MCF 10A (cell line): ENCODE measurements at regions not wholly inside any gene's neighbourhood (a gene's known extent, or its start where the extent isn't known, plus 50 kb on each side); places are given as distances from the start of the nearest gene placed in this dataset.

Source experiments
- BruUV-seq: library from RNA; stranded (reverse); fragments of 400-500 nt; replicated peaks from 2 replicates; lab custom pipeline; 2021; lab: Mats Ljungman, UMichigan
- CTCF ChIA-PET: fragments of 300-600 bp; sonication (Branson Sonifier 250); formaldehyde crosslinking; extraction: SDS; loops from one replicate; lab custom pipeline; 2021; ENCODE audit warnings: antibody characterized with exemption, inconsistent platforms; lab: Yijun Ruan, JAX
- POLR2A ChIA-PET: fragments of 300-600, 350-650 bp; sonication (Branson Sonifier 250); formaldehyde crosslinking; extraction: SDS; loops from one replicate; lab custom pipeline; 2020; ENCODE audit warnings: antibody characterized with exemption, inconsistent platforms; lab: Yijun Ruan, JAX
- DNase-seq: peaks from one replicate; pipeline ENCODE4 v3.0.0-alpha.2; 2018; ENCODE audit not compliant: unreplicated experiment
- H3K27ac Mint-ChIP-seq: one replicate; pipeline ENCODE4 v1.8.0; 2022; ENCODE audit warnings: mild to moderate bottlenecking, low read depth, mixed read lengths; ENCODE audit not compliant: unreplicated experiment
- H3K27me3 Mint-ChIP-seq: one replicate; pipeline ENCODE4 v1.8.0; 2022; ENCODE audit warnings: mixed read lengths; ENCODE audit not compliant: insufficient read depth, unreplicated experiment
- H3K36me3 Mint-ChIP-seq: one replicate; pipeline ENCODE4 v1.8.0; 2022; ENCODE audit warnings: mild to moderate bottlenecking, moderate library complexity, mixed read lengths; ENCODE audit not compliant: insufficient read depth, unreplicated experiment
- H3K4me1 Mint-ChIP-seq: one replicate; pipeline ENCODE4 v1.8.0; 2022; ENCODE audit warnings: mixed read lengths; ENCODE audit not compliant: insufficient read depth, unreplicated experiment
- H3K4me3 Mint-ChIP-seq: one replicate; pipeline ENCODE4 v1.8.0; 2022; ENCODE audit warnings: mild to moderate bottlenecking, moderate library complexity, mixed read lengths; ENCODE audit not compliant: unreplicated experiment
- H3K9me3 Mint-ChIP-seq: one replicate; pipeline ENCODE4 v1.8.0; 2022; ENCODE audit warnings: mixed read lengths; ENCODE audit not compliant: unreplicated experiment
- CTCF ChIP-seq: fragments of 200-600 bp; IDR thresholded peaks from one replicate; pipeline ENCODE4 v1.8.0; 2022; ENCODE audit warnings: antibody characterized with exemption, mild to moderate bottlenecking; ENCODE audit not compliant: unreplicated experiment
- intact Hi-C: fragments of 100-400 bp; cut with micrococcal nuclease; formaldehyde crosslinking; loops from 2 replicates; pipeline ENCODE4 v1.14.1; 2022

DNA sequence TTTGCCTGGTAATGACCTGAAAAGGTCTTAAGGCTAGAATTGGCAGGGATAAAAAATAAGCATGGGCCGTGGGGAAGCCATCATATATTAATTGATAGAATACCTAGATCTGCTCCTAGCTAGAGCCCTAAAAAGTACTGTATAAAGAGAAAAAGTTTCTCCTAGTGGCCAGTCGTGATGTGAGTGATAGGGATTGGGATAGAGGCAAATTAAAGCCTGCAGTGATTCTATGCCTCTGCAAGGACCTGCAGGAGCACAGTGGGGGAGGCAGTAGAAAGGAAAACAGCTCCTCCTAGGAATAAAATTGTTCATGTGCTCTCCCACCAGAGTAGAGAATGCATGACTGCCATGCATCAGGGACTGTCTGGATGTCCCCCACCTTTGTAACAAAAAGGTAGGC lies 56.2 kb upstream of the FTMT start:
- DNase-seq, result no peak
- BruUV-seq, result no TSS peak
- TF ChIP-seq CTCF, result no peak
- Mint-ChIP-seq H3K36me3 (no peaks in the 10 kb centered on the region), H3K4me1 (no peaks in the 10 kb centered on the region), H3K27ac (no peak overlapping the region), H3K9me3 (no peaks in the 10 kb centered on the region), H3K27me3 (no peaks in the 10 kb centered on the region), H3K4me3 (no peak overlapping the region)
- POLR2A ChIA-PET, result no interaction called here
- intact Hi-C loops, result no loop called here
- CTCF ChIA-PET, result no interaction called here

DNA sequence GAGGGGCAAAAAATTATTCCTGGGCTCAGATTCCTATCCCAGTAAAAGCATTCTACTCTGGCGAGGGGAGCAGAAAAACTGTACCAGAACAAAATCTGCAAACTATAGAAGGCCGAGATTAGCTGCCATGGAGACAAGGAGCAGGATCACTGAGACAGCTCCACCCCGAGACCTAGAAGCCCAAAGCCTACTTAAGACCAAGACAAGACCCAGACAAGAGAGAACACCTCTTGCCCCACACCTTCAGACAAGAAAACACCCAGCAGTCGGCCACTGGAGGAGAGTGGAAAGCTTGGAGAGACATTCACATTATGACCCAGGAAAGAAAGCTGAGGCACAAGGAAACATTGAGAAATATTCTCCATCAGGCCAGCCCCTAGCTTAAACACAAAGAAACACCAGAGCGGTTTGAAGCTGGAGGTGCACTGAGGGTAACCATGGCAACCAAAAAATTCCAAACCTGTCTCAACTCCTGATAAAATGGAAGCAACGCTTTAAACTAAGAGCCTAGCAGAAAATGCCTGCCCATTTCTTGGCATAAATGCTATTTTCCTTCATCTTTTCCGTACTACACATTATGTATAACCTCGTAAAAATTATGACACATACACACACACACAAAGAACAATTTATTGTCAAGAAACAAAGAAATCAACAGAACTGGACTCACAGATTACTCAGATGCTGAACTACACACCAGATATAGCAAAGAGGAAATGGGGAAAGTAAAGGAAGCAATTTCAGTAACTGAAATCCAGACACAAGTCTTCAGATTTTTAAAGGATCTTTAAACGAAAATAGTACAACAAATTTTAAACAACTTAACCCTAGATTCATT lies 53.8 kb upstream of the FTMT start:
- Mint-ChIP-seq H3K4me1 (no peaks in the 10 kb centered on the region), H3K27ac (no peak overlapping the region), H3K27me3 (no peaks in the 10 kb centered on the region), H3K36me3 (no peaks in the 10 kb centered on the region), H3K9me3 (no peaks in the 10 kb centered on the region), H3K4me3 (no peak overlapping the region)
- no peak for DNase-seq
- TF ChIP-seq CTCF, result no peak
- BruUV-seq, result no TSS peak
- ChIA-PET POLR2A (no interaction called here), CTCF (no interaction called here)
- intact Hi-C loops, result no loop called here
